ENCODE measurements at regions not wholly inside any gene's neighbourhood (a gene's known extent, or its start where the extent isn't known, plus 50 kb on each side); places are given as distances from the start of the nearest gene placed in this dataset.

- Histone ChIP-seq H3K18ac (ENCODE audit: low read depth, low read length) (peak overlapping the region; percentile 77; the same call in 1 of the 2 replicates), H3K4me1 (ENCODE audit: control insufficient read depth, insufficient read depth, low read length) (peaks cover 22% of the 10 kb centered on the region), H4K91ac (ENCODE audit: insufficient read depth, low read depth, low read length) (0 out of 2 replicates have a peak overlapping the region, but pooled peaks have one; percentile 48), H3K9ac (ENCODE audit: low read depth, low read length) (no peak overlapping the region; the same call in 1 of the 2 replicates), H4K8ac (ENCODE audit: low read depth in 2 of 2, low read length in 2 of 2) (peak overlapping the region; percentile 52 to 78), H3K4me3 (ENCODE audit: insufficient read depth, low read depth, low read length) (no peak overlapping the region), H2BK5ac (ENCODE audit: low read depth, low read length, poor library complexity, severe bottlenecking) (peak overlapping the region; percentile 67), H4K5ac (ENCODE audit: low read depth, low read length) (peak overlapping the region; percentile 83; the same call in 1 of the 2 replicates), H3K9me1 (ENCODE audit: insufficient read depth, low read length) (peaks cover 11% of the 10 kb centered on the region), H3K23ac (ENCODE audit: low read depth, low read length) (peak overlapping the region; percentile 40; the same call in 1 of the 2 replicates), H3K27me3 (ENCODE audit: control insufficient read depth, insufficient read depth, low read length) (no peaks in the 10 kb centered on the region), H3K14ac (replicated peaks; ENCODE audit: low read depth, low read length) (peak overlapping the region; percentile 61), H2BK15ac (ENCODE audit: low read depth, low read length) (peak overlapping the region; percentile 62; the same call in 1 of the 3 replicates), H2AK9ac (replicated peaks; ENCODE audit: low read depth, low read length, poor library complexity) (no peak overlapping the region), H3K56ac (ENCODE audit: extremely low read depth, insufficient read depth, low read length) (no peak overlapping the region), H3K9me3 (ENCODE audit: control insufficient read depth, insufficient read depth, low read length) (no peaks in the 10 kb centered on the region), H2AK5ac (ENCODE audit: low read depth, low read length) (peak overlapping the region; percentile 39; the same call in 1 of the 2 replicates), H3K4me2 (ENCODE audit: low read depth, low read length) (no peak overlapping the region), H4K20me1 (ENCODE audit: insufficient read depth, low read length) (no peaks in the 10 kb centered on the region), H2BK120ac (ENCODE audit: low read depth, low read length) (peak overlapping the region; percentile 86), H2AFZ (replicated peaks; ENCODE audit: low read length, poor library complexity) (no peak overlapping the region), H3K79me1 (ENCODE audit: low read depth in 1 of 2, low read length in 2 of 2) (peaks cover 0 to 4% of the 10 kb centered on the region in 2 experiments; a peak in 2 of 4 replicates), H3K4ac (ENCODE audit: low read depth, low read length) (peak overlapping the region; percentile 38; the same call in 1 of the 2 replicates), H2BK20ac (ENCODE audit: low read depth, low read length) (peak overlapping the region; percentile 67; the same call in 1 of the 2 replicates), H3K36me3 (ENCODE audit: control insufficient read depth, insufficient read depth, low read length) (no peaks in the 10 kb centered on the region), H3K27ac (ENCODE audit: insufficient read depth, low read length) (no peak overlapping the region)
- intact Hi-C loops (cut with micrococcal nuclease) (loop anchor here (1.0 to 5.0 kb wide), 6 partner anchors 55 to 913 kb away; no protein-coding TSS in a partner anchor), dilution Hi-C loops (cut with HindIII; ENCODE audit: low sequenced_read_pairs, unreplicated experiment) (no loop called here), in situ Hi-C loops (cut with MboI; ENCODE audit: low sequenced_read_pairs) (loop anchor here (5.0 to 10.0 kb wide), 4 partner anchors 52 to 837 kb away; no protein-coding TSS in a partner anchor)
- TF ChIP-seq, protein P1, sequence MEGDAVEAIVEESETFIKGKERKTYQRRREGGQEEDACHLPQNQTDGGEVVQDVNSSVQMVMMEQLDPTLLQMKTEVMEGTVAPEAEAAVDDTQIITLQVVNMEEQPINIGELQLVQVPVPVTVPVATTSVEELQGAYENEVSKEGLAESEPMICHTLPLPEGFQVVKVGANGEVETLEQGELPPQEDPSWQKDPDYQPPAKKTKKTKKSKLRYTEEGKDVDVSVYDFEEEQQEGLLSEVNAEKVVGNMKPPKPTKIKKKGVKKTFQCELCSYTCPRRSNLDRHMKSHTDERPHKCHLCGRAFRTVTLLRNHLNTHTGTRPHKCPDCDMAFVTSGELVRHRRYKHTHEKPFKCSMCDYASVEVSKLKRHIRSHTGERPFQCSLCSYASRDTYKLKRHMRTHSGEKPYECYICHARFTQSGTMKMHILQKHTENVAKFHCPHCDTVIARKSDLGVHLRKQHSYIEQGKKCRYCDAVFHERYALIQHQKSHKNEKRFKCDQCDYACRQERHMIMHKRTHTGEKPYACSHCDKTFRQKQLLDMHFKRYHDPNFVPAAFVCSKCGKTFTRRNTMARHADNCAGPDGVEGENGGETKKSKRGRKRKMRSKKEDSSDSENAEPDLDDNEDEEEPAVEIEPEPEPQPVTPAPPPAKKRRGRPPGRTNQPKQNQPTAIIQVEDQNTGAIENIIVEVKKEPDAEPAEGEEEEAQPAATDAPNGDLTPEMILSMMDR (conservative IDR thresholded peaks at IDR 0.05; ENCODE audit: low read depth, low read length) = no peak
- peak; percentile 80 for TF ChIP-seq MAFK (IDR thresholded peaks at IDR 0.05; ENCODE audit: low read depth, low read length)
- TF ChIP-seq NFE2L2 (IDR thresholded peaks at IDR 0.05; ENCODE audit: low read depth, low read length) = peak; percentile 76
- peak; percentile 80 for TF ChIP-seq CEBPB (IDR thresholded peaks at IDR 0.05; ENCODE audit: low read depth, low read length)
- no peak for TF ChIP-seq RFX5 (IDR thresholded peaks at IDR 0.05; ENCODE audit: low read depth, low read length)
- no peak for TF ChIP-seq MAZ (IDR thresholded peaks at IDR 0.05; ENCODE audit: borderline replicate concordance, low read depth, low read length)
- TF ChIP-seq USF2 (IDR thresholded peaks at IDR 0.05; ENCODE audit: low read depth, low read length) = no peak
- TF ChIP-seq BHLHE40 (IDR thresholded peaks at IDR 0.05; ENCODE audit: low read depth, low read length) = no peak
- no peak for TF ChIP-seq POLR2A (IDR thresholded peaks at IDR 0.05; ENCODE audit: low read depth, low read length)
- no peak for TF ChIP-seq ELK1 (IDR thresholded peaks at IDR 0.05; ENCODE audit: borderline replicate concordance, low read depth, low read length)
- TF ChIP-seq RAD21 (IDR thresholded peaks at IDR 0.05; ENCODE audit: low read length) = no peak
- TF ChIP-seq MXI1 (IDR thresholded peaks at IDR 0.05; ENCODE audit: borderline replicate concordance, low read depth, low read length) = no peak
- no TSS peak for BruUV-seq (replicated peaks)
- WGBS, 2 experiments (ENCODE audit: extremely low coverage in 2 of 2, insufficient read length in 1 of 2) = no CpG with 5 or more reads among the region's 2 CpGs
- ChIA-PET POLR2A (ENCODE audit: unreplicated experiment) (interaction anchor here (1.0 kb wide), 1 partner anchor 836 kb away, joined by 3 read pairs; no protein-coding TSS in a partner anchor), CTCF (interaction anchor here (0.6 to 2.9 kb wide), 9 partner anchors 10 to 836 kb away, joined by 3 to 27 read pairs (median 5); no protein-coding TSS in a partner anchor)
- ATAC-seq (ENCODE audit: low read depth) (no peak), DNase-seq (peak; percentile 87)
These were observed 207.3 kb downstream of the SLC7A11 start for GRCh38 chr4:138034871-138035270.

All from IMR-90 (cell line).